CD4-positive, alpha-beta T cell treated with Interleukin-4 for 4 hours (primary cell): ENCODE measurements at regions not wholly inside any gene's neighbourhood (a gene's known extent, or its start where the extent isn't known, plus 50 kb on each side); places are given as distances from the start of the nearest gene placed in this dataset.

ENCODE experiments used
- DNase-seq: peaks from one replicate; pipeline ENCODE4 v3.0.0-alpha.2; 2020

DNA sequence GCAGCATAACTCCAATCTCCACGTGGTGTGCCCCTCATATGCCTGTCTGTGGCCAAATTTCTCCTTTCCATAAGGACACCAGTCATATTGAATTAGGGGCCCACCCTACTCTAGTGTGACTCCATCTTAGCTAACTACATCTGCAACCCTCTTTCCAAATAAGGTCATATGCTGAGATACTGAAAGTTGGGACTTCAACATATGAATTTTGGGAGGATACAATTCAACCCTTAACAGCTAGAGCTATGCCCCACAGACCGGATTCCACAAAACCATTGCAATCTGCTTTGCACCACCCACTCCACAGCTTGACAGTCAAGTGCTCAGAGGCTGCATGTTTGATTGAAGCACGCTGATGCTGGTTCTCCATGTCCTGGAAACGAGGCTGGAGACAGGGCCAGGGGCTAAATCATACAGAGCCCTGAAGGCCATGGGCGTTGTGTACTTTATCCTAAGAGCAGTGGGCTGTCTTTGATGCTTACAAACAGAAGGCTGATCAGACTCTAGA, 122.8 kb downstream of the MTX3 start:
- no peak for DNase-seq

DNA sequence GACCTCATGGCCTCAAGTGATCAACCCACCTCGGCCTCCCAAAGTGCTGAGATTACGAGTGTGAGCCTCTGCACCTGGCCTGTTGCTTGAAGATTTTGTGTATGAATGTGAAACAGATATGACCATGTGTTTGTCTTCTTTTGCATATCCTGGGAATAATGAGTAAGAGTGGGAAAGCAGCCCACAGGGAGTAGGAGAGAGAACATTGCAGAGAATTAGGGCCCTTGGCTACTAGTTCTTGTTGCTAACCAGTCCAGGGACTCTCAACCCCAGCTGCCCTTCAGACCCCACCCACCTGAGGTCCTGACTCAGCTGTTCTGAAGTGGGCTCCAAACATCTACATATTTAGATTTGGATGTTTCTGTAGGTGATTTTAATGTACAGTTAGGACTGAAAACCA, 125.5 kb downstream of the MTX3 start:
- DNase-seq: no peak

GRCh38 chr5:79864364-79864763, 126.7 kb downstream of the MTX3 start:
- no peak for DNase-seq

- no peak for DNase-seq
Observed at GRCh38 chr5:79859588-79859987, 131.5 kb downstream of the MTX3 start.

GRCh38 chr5:79858410-79858723, 132.7 kb downstream of the MTX3 start:
- DNase-seq: no peak

GRCh38 chr5:79857714-79858409, 133.2 kb downstream of the MTX3 start:
- peak; percentile 68 for DNase-seq

DNA sequence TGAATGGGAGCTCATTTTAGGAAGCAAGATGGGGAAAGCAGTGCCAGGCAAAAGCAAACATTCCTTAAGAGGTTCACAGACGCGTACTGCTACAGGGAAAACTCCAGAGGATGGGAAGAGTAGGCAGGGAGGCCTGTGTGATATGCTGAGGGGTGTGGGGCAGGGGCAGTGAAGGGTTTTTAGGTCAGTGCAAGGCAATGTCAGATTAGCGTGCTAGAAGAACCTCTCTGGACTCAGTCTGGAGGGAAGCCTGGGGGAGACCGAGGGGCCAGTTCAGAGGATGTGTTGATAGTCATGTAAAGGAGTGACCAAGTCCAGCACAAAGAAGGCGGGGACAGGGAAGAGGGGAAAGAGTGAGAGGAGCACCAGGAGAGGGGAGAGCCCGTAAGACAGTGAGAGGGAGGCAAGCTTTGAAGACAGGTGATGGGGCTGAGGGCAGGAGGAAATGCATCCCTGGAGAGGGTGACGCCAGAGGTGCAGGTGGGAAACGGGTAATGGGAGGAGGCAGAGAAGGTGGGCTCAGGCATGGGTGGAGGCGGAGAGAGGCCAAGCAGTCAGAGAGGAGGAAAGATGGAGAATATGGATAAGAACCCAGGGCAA, 134.5 kb downstream of the MTX3 start:
- no peak for DNase-seq

GRCh38 chr5:79853676-79854418, 137.2 kb downstream of the MTX3 start:
- no peak for DNase-seq

GRCh38 chr5:79853028-79853427, 138.0 kb downstream of the MTX3 start:
- DNase-seq: no peak

DNA sequence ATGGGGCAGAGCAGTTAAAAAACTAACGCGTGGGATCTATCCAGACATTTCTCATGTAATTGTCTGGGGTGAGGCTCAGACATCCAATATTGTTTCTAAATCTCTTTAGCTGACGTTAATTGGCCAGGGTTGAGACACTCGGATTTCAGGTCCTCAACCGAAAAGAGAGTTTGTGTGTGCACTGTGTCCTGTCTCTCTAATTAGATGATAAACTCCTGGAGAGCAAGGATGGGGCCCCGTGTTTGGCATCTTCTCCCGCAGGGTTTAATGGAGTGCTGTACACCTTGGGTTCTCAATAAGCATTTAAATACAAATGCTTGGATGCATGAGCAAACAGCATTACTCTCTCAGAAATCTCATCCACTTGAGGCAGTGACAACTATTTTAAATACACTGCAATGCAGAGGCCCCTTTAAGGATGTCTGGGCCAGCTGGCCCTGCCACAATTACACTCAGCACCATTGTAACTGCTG, 139.6 kb downstream of the MTX3 start:
- no peak for DNase-seq

GRCh38 chr5:79850941-79851340, 140.1 kb downstream of the MTX3 start:
- no peak for DNase-seq

DNA sequence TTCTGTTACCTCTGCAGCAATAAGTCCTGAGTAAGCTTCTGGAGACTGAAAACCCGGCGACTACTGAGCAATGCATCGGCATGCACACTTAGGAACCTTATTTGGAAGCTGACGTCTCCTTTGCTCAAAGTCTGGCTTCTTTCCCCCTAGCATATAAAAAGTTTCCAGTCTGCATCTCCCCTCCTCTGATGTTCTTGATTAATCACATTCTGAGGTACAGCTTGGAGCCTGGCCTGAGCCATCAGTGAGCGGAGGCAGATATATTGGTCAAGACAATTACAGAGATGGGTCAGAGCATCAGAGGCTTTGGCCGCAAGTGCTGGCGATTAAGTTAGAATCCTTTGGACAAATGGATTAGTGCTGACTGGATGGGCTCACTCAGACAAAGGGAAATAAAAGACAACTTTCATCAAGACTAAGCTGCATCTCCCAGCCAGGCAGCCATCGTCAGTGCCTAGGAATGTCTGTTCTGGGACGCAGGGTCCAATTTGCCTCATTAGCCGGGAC, 140.7 kb downstream of the MTX3 start:
- DNase-seq: no peak

DNA sequence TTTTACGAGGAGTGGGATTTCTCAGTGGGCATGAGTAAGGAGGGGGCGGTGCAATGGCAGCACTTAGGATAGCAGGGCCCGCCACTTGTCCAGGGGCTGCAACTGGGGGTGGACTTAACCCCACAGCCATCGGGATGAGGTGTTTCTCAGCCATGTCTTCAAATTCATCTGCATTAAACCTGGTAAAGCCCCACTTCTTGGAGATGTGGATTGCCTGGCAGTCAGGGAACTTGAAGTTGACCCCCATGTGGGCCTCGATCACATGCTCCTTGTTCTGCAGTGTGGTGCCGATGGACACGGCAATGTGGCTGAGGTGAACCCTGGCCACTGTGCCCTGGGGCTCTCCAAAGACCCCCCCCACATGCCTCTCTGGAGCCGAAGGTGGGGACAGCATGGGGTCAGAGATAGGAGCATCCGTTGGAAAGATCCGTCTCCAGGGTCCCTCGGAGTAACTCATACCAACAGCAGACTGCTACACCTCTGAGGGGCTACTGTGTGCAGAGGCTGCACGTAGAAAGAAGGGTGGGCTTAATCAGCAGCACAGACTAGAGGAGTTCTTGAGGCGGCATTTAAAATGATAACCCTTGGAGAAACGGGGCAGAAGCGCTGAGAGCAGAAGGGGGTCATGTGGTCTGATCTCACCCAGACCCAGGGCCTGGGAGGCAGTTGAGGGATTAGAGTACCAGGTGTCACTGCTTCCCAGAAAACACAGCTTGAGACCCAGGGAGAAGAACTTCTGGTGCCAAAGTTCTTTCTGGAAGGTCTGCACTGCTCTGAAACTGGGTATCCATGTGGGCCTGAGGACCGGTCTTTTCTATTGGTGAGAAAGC, 141.4 kb downstream of the MTX3 start:
- no peak for DNase-seq
